8988T (cell line): ENCODE measurements at regions not wholly inside any gene's neighbourhood (a gene's known extent, or its start where the extent isn't known, plus 50 kb on each side); places are given as distances from the start of the nearest gene placed in this dataset.

Experiments used
- DNase-seq: peaks from one replicate; pipeline ENCODE4 v3.0.0; 2011

GRCh38 chr10:128377988-128378387 is 251.8 kb upstream of the MKI67 start:
- no peak for DNase-seq

DNA sequence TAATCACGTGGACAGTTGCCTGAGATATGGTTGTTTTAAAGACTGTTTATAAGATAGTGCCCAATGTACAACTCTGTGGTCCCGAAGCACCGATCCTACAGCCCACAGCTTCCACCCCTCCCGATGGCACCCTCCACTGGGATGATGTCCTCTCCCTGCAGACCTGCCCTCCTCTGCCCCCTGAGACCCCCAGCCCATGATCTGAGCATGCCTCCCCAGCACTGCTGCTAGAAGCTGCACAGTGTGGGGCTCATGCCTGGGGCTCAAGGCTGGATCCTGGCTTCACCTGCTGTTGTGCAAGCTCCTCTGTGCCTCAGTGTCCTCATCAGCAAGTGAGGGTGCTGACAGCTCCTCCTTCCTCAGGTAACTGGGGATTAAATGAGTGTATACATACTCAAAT is 254.7 kb upstream of the MKI67 start:
- no peak for DNase-seq

DNA sequence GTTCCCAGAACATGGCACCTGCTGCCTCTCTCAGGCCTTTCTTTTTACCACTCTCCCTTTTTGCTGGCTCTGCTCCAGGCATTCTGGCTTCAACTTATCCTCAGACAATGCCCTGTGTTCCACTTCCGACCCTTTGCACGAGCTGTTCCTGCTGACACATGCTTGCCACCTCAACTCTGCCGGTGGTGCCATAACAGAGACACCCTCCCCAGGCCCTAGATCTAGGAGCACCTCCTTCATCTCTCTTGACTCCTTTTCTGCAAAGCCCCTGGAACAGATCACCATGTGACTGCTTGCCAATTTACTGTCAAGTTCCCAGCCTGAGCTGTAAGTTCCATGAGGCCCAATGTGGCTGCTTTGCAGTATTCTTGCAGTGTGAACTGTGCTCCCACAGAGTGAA is 256.0 kb upstream of the MKI67 start:
- no peak for DNase-seq

DNA sequence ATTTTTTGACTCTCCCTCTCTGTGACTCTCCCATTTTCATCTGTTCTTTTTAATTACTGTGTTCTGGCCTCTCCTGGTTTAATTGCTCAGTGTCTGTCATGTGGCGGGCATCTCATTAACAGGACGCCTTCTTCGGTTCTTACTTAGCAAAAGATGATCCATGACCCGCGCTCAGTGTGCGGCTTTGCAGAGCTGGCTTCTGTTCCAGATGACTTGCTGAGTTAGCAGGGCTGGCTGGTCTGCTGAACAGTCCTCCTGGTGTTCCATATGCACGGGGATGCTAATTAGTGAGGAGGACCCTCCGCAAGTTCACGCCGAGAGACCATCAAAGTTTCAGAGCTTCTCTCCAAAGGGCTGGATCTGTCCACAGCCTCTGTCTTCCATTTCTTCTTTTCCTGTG is 258.6 kb upstream of the MKI67 start:
- DNase-seq, result no peak

DNA sequence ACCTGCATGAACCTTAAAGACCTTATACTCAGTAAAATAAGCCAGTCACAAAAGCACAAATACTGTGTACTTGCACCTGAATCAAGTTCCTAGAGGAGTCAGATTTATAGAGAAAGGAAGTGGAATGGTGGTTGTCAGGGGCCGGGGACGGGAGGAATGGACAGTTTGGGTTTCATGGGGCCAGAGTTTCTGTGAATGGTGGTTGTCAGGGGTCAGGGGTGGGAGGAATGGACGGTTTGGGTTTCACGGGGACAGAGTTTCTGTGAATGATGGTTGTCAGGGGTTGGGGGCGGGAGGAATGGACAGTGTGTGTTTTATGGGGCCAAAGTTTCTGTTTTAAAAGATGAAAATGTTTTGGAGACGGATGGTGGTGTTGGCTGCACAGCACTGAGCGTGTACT is 260.0 kb upstream of the MKI67 start:
- no peak for DNase-seq

- no peak for DNase-seq
Observed at GRCh38 chr10:128386816-128387604, 260.8 kb upstream of the MKI67 start.

DNA sequence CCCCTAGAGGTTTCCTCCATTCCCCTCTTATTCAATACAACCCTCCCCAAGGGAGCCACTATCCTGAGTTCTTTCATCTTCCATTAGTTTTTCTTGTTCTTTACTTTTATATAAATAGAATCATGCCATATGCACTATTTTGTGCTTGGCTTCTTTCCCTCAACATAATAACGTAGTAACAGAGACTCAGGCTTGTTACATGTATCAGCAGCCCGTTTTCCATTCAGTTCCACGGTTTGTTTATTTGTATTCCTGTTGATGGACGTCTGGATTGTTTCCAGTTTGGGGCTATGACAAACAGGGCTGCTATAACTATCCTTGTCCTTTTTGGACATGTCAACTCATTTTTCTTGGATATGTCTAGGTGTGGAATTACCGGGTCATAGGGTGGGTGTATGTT is 264.4 kb upstream of the MKI67 start:
- DNase-seq, result no peak

DNA sequence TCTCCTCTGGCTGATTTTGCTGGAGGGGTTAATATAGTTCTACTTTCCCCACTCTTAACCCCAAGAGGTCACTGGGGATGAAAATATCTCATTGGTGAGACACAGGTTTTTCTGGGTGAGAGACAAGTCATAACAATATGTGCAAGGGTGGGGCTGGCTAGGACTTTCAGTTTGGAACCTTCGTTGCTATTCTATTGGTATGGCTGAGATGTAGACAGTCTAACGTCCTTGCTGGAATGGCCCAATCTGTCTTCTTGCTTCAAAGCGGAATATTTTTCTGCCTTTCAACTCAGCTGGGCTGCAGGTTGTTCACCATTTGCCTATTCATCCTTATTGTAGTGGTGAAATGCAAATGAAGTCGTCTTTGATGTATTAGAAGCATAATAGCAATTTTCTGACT is 267.3 kb upstream of the MKI67 start:
- DNase-seq, result no peak

DNA sequence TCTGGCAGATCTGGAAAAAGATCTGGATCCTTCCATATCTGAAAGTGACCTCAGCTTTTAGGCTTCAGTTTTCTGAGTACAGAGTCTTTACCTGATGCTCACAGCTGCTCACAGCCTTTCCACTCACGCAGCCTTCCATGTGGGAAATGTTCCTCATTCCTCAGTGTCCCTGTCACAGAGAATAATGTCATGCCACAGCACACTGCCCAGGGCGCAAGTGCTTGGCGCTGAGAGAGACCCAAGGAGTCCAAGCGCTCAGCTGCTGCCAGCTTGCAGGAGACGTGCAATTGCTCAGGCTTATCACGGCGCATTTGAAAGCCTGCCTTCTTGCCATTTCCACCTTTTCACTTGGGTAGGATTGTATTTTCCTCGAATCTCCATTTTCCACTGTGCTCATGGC is 271.9 kb upstream of the MKI67 start:
- no peak for DNase-seq

DNA sequence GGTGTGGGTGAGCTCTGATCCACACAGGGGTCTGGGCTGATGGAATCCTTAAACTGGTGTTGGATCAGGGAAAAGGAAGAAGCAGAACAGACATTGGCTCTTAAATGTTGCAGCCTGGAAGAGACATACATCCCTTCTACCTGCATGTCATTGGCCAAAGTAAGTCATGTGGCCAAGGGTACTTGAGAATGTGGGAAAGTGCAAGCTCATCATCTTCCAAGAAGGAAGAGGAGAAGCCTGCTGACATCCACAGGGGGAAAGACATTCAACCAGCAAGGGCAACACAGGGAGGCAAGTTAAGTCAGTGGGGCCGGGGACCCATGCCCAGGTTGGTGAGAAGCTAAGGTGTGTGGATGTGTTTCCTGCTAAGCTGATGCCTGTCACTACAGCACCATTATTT is 272.8 kb upstream of the MKI67 start:
- DNase-seq, result no peak

DNA sequence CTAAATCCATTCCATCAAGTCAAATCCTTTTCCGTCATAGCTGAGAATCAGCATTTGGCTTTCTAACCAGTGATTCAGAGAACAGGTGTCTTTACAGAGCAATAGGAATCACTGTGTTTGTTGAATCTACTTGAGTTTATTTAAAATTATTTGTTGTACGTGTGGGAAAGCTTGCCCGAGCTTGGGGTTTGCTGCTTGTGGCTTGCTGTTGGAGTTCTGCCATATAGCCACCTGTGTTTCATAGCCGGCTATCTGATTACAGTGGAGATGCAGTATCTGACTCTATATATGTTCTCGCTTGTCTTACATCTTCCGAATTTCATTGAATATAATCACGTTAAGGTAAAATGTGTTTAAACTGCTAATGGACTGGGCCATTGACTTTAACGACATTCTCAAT is 274.3 kb upstream of the MKI67 start:
- DNase-seq, result no peak

DNA sequence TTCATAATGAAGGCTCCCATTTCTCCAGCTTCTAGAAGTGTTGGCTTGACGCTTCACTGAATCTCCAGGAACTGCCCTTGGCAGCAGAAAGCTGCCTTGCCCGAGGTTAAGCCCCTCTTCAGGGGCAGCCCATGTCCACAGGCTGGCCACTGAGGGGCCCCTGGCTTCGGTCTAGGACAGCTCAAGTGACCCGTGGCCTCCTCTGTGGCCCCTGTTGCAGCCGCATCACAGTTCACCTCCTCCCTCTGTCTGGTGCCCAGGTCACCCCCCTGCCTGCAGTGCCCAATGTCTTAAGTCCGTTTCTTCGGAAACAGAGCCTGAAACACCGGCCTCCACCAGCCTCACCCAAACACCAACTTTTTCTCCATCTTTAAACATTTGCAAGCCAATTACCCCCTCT is 279.2 kb upstream of the MKI67 start:
- no peak for DNase-seq

GRCh38 chr10:128411643-128412042 is 285.4 kb upstream of the MKI67 start:
- no peak for DNase-seq

GRCh38 chr10:128414568-128414967 is 288.3 kb upstream of the MKI67 start:
- no peak for DNase-seq

- DNase-seq, result no peak
Observed at GRCh38 chr10:128416231-128416630, 290.0 kb upstream of the MKI67 start.

DNA sequence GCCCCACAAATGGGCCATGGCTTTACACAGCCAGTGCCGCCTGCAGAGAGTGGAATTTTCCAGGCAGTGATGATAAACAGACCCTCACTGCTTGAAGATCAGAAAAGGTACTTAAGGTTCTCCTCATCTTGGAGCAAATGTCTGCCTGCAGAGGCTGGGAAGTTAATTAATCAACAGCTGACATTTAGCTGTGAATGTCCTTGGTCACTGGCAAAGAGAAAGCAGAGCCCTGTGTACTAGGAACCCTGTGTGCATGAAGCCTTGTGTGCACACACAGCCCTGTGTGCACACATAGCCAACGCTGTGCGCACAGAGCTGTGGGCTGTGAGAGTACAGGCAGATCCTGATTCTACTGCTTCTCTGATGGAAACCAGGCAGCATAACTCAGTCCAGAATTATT is 291.6 kb upstream of the MKI67 start:
- DNase-seq, result no peak

GRCh38 chr10:128418819-128419218 is 292.6 kb upstream of the MKI67 start:
- no peak for DNase-seq

DNA sequence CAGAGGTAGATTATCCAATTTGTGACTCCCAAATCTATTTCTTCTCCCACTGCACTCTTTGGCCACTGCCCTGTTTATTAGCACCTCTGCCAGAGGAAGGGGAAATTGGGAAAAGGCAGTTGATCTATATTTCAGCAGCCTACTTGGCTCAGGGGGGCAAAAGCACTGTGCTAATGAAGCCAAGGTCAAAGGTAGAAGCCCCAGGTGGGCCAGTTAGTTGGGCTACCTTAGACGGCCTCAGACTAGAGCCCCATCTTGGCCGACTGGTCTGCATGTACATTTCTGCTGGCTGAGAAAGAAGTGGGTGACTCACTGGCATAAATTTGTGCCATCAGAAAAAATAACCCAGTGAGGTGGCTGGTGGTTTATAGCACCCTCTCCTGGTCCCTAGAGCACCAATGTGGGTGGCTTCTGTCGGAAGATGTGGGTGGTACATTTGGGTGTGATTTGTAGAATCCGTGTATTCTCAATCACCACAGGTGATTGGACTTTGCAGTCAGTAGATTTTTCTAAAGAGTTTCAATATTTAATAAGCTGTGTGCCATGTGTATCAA is 293.3 kb upstream of the MKI67 start:
- DNase-seq, result no peak

DNA sequence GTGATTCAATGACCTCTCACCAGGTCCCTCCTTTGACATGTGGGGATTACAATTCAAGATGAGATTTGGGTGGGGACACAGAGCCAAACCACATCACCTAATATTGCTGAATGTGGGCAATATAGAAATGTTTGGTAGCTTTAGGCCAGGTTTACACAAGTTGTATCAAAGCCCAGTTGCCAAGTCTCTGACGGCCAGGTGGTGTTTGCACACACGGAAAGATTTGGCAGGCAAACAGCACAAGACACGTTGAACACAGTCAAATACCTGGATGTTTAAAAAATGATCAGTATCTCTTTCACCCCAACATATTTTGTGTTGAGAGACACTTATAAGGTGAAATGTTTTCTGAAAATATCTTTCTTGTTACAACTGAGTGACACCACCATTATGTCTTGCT is 294.4 kb upstream of the MKI67 start:
- no peak for DNase-seq

DNA sequence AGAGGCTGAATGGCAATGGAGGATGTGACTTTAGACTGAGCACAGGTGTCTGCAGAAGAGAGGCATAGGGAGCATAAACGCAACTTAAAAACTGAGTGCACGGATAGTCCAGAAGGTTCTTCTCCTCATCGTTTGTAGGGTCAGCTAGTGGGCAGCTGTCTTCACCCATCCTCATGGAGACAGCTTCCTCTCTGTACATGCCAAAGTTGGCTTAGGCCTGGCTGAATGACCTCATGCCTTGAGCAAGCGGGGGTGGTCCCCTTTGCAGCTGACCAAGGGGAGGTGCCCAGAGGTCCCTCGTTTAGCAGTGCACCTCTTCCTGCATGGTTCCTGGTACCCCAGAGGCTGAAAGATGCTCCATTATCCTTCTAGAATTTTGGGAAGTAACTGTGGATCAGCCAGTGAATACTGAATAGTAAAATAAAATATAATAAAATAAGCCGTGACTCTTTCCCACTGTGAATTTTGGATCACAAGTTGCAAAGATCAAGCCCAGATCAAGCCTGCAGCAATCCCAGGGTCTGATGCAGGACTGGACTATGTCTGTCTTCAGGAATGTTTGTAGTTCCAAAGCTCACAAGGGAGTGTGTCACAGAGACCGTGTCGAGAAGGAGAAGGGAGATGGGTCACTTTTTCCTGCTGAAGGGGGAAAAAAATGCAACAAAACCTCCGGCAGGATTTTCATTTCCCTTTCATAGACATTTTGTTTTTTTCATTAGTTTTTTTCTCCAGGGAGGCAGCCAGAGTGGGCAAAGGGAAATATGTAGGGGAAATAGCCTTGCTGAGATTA is 295.3 kb upstream of the MKI67 start:
- DNase-seq, result no peak

GRCh38 chr10:128422190-128422589 is 296.0 kb upstream of the MKI67 start:
- no peak for DNase-seq

GRCh38 chr10:128422999-128423398 is 296.8 kb upstream of the MKI67 start:
- no peak for DNase-seq

GRCh38 chr10:128429321-128429720 is 303.1 kb upstream of the MKI67 start:
- DNase-seq, result no peak

GRCh38 chr10:128429835-128430513 is 303.8 kb upstream of the MKI67 start:
- no peak for DNase-seq
